Right atrium auricular region (tissue), 2 donors: ENCODE measurements at regions not wholly inside any gene's neighbourhood (a gene's known extent, or its start where the extent isn't known, plus 50 kb on each side); places are given as distances from the start of the nearest gene placed in this dataset.

Source experiments
- DNase-seq: peaks from one replicate; pipeline ENCODE4 v3.0.0-alpha.2; 2019; ENCODE audit warnings: low spot score
- H3K27ac ChIP-seq, 2 donors: fragments of 200-600 bp; sonication (generic); 1 replicate in 1 of 2; 2 replicates in 1 of 2; pipeline ENCODE4 v1.5.1; 2016 to 2019
- H3K27me3 ChIP-seq, 2 donors: fragments of 200-600 bp; sonication (generic); one replicate each; pipeline versions ENCODE4 v1.5.1 to v1.6.0; 2017 to 2019
- H3K36me3 ChIP-seq: fragments of 200-600 bp; sonication (generic); one replicate; pipeline ENCODE4 v1.5.1; 2016
- H3K4me1 ChIP-seq, 2 donors: fragments of 200-600 bp; sonication (generic); one replicate each; pipeline versions ENCODE4 v1.5.1 to v1.6.0; 2017 to 2019
- H3K4me3 ChIP-seq, 2 donors: fragments of 200-600 bp; sonication (generic); 1 replicate in 1 of 2; 2 replicates in 1 of 2; pipeline ENCODE4 v1.5.1; 2017 to 2019; ENCODE audit warnings: mild to moderate bottlenecking in 1 of 2, moderate library complexity in 1 of 2
- H3K9me3 ChIP-seq, 2 donors: fragments of 200-600 bp; sonication (generic); one replicate each; pipeline ENCODE4 v1.5.1; 2019
- CTCF ChIP-seq, 2 donors: fragments of 200-600 bp; sonication (generic); IDR thresholded peaks; one replicate each; pipeline ENCODE4 v1.5.1; 2019; ENCODE audit warnings: antibody characterized with exemption in 2 of 2

- H3K4me3 ChIP-seq = no peak overlapping the region
- TF ChIP-seq CTCF (IDR thresholded peaks at IDR 0.05) = no peak
- no peaks in the 10 kb centered on the region for H3K36me3 ChIP-seq
- H3K9me3 ChIP-seq = no peaks in the 10 kb centered on the region
- H3K27ac ChIP-seq = no peak overlapping the region
- DNase-seq = no peak
- H3K4me1 ChIP-seq = no peaks in the 10 kb centered on the region
- H3K27me3 ChIP-seq = no peaks in the 10 kb centered on the region
Measured at GRCh38 chr1:208559597-208560329, 315.6 kb upstream of the PLXNA2 start.

- Histone ChIP-seq H3K9me3 (no peaks in the 10 kb centered on the region), H3K4me1 (no peaks in the 10 kb centered on the region), H3K36me3 (no peaks in the 10 kb centered on the region), H3K4me3 (no peak overlapping the region), H3K27me3 (no peaks in the 10 kb centered on the region), H3K27ac (no peak overlapping the region)
- TF ChIP-seq CTCF (IDR thresholded peaks at IDR 0.05) = no peak
- DNase-seq = no peak
Measured at GRCh38 chr1:208562151-208562960, 318.2 kb upstream of the PLXNA2 start.

- TF ChIP-seq CTCF (IDR thresholded peaks at IDR 0.05) = no peak
- Histone ChIP-seq H3K27ac (no peak overlapping the region), H3K27me3 (no peaks in the 10 kb centered on the region), H3K36me3 (no peaks in the 10 kb centered on the region), H3K4me3 (no peak overlapping the region), H3K9me3 (no peaks in the 10 kb centered on the region), H3K4me1 (no peaks in the 10 kb centered on the region)
- no peak for DNase-seq
Measured at GRCh38 chr1:208564466-208564865, 320.3 kb upstream of the PLXNA2 start.

DNA sequence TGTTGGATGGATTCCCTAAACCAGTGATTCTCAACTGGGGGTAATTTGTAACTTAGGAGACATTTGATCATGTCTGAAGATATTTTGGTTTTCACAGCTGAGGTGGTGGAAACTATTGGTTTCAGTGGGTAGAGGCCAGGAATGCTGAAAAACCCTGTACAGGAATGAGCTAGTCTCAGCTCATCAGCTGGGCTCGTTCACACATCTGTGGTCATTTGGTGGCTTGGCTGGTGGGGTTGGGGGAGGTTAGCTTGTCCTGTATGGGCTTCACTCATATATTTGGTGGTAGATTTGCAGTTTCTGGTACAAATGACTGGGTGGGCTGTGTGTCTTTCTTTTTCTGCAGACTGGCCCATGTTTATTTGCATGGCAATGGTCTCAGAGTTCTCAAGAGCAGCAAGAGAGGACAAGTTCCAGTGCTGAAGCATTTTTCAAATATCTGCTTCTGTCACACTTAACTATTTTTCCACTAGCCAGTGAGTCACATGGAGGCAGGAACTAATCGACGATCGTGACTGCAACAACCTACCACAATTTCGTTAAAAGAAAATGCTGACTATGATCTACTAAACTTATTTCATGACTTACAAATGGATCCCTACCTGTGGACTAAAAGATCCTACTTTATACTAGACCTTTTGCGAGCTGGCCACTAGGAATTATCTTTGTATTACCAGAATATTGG is 321.7 kb upstream of the PLXNA2 start:
- DNase-seq = no peak
- Histone ChIP-seq H3K27me3 (no peaks in the 10 kb centered on the region), H3K9me3 (no peaks in the 10 kb centered on the region), H3K4me3 (no peak overlapping the region), H3K4me1 (no peaks in the 10 kb centered on the region), H3K27ac (no peak overlapping the region), H3K36me3 (no peaks in the 10 kb centered on the region)
- TF ChIP-seq CTCF (IDR thresholded peaks at IDR 0.05) = no peak

GRCh38 chr1:208569181-208569580 is 325.0 kb upstream of the PLXNA2 start:
- no peaks in the 10 kb centered on the region for H3K4me1 ChIP-seq
- no peaks in the 10 kb centered on the region for H3K9me3 ChIP-seq
- no peak overlapping the region for H3K4me3 ChIP-seq
- H3K27me3 ChIP-seq = no peaks in the 10 kb centered on the region
- no peak for DNase-seq
- no peak overlapping the region for H3K27ac ChIP-seq
- H3K36me3 ChIP-seq = no peaks in the 10 kb centered on the region
- TF ChIP-seq CTCF (IDR thresholded peaks at IDR 0.05) = no peak
